MG63 (cell line): ENCODE measurements at regions not wholly inside any gene's neighbourhood (a gene's known extent, or its start where the extent isn't known, plus 50 kb on each side); places are given as distances from the start of the nearest gene placed in this dataset.
A peak's percentile ranks its signal among the peaks of the same experiment; 100 is the strongest.

Source experiments
- DNase-seq: peaks from one replicate; pipeline ENCODE4 v3.0.0-alpha.2; 2020
- H3K27me3 ChIP-seq: fragments of 250-450 bp; sonication (Bioruptor Pico); 2 replicates; pipeline ENCODE4 v1.5.1; 2020; ENCODE audit warnings: mild to moderate bottlenecking, moderate library complexity
- H3K36me3 ChIP-seq: fragments of 250-450 bp; sonication (Bioruptor Pico); 2 replicates; pipeline ENCODE4 v1.5.1; 2020; ENCODE audit warnings: mild to moderate bottlenecking, moderate library complexity
- H3K4me3 ChIP-seq: fragments of 250-450 bp; sonication (Bioruptor Pico); 2 replicates; pipeline ENCODE4 v1.5.1; 2020; ENCODE audit warnings: mild to moderate bottlenecking, moderate library complexity
- H3K9me3 ChIP-seq: fragments of 250-450 bp; sonication (Bioruptor Pico); 2 replicates; pipeline ENCODE4 v1.5.1; 2020; ENCODE audit warnings: mild to moderate bottlenecking, moderate library complexity

GRCh38 chr20:46831633-46832011 lies 63.0 kb upstream of the EYA2 start:
- Histone ChIP-seq H3K36me3 (no peaks in the 10 kb centered on the region), H3K9me3 (peaks cover 9% of the 10 kb centered on the region)

DNA sequence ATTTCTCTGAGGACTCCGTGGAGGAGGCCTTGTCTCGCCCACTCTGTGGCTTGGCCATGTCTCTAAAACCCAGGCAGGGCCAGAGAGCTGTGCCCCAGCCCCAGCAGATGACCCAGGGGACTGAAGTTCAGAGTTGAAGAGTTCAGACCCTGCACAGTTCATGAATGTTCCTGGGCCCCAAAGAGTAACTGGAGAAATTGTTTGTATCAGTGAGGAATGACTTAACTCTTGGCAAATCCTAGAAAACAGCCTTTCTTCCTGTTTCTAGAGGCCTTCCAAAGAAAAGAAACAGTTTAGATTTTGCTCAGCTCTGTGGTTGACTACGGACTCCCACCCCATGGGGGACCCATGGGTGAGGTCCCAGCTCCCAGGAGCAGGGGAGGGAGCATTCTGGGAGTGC lies 62.1 kb upstream of the EYA2 start:
- H3K9me3 ChIP-seq: peaks cover 9% of the 10 kb centered on the region
- peak; percentile 77 for DNase-seq
- no peak overlapping the region for H3K4me3 ChIP-seq
- H3K27me3 ChIP-seq: no peaks in the 10 kb centered on the region
- H3K36me3 ChIP-seq: no peaks in the 10 kb centered on the region

More at GRCh38 chr20:46831633-46832011, 63.0 kb upstream of the EYA2 start:
- no peaks in the 10 kb centered on the region for H3K27me3 ChIP-seq
- peak; percentile 53 for DNase-seq
- no peak overlapping the region for H3K4me3 ChIP-seq

- peaks cover 9% of the 10 kb centered on the region for H3K9me3 ChIP-seq
- no peaks in the 10 kb centered on the region for H3K36me3 ChIP-seq
- H3K4me3 ChIP-seq: no peak overlapping the region
- no peaks in the 10 kb centered on the region for H3K27me3 ChIP-seq
- DNase-seq: no peak
Measured at GRCh38 chr20:46833360-46833759, 61.3 kb upstream of the EYA2 start.

- no peak overlapping the region for H3K4me3 ChIP-seq
- DNase-seq: peak; percentile 36
- H3K27me3 ChIP-seq: no peaks in the 10 kb centered on the region
- H3K36me3 ChIP-seq: no peaks in the 10 kb centered on the region
- H3K9me3 ChIP-seq: peaks cover 9% of the 10 kb centered on the region
Measured at GRCh38 chr20:46835418-46835817, 59.2 kb upstream of the EYA2 start.

GRCh38 chr20:46837083-46837482 lies 57.6 kb upstream of the EYA2 start:
- DNase-seq: no peak
- no peak overlapping the region for H3K4me3 ChIP-seq
- no peaks in the 10 kb centered on the region for H3K27me3 ChIP-seq
- H3K9me3 ChIP-seq: peaks cover 2% of the 10 kb centered on the region
- no peaks in the 10 kb centered on the region for H3K36me3 ChIP-seq

- Histone ChIP-seq H3K9me3 (no peaks in the 10 kb centered on the region), H3K4me3 (no peak overlapping the region), H3K27me3 (no peaks in the 10 kb centered on the region), H3K36me3 (no peaks in the 10 kb centered on the region)
- no peak for DNase-seq
Measured at GRCh38 chr20:46838011-46838410, 56.6 kb upstream of the EYA2 start.

DNA sequence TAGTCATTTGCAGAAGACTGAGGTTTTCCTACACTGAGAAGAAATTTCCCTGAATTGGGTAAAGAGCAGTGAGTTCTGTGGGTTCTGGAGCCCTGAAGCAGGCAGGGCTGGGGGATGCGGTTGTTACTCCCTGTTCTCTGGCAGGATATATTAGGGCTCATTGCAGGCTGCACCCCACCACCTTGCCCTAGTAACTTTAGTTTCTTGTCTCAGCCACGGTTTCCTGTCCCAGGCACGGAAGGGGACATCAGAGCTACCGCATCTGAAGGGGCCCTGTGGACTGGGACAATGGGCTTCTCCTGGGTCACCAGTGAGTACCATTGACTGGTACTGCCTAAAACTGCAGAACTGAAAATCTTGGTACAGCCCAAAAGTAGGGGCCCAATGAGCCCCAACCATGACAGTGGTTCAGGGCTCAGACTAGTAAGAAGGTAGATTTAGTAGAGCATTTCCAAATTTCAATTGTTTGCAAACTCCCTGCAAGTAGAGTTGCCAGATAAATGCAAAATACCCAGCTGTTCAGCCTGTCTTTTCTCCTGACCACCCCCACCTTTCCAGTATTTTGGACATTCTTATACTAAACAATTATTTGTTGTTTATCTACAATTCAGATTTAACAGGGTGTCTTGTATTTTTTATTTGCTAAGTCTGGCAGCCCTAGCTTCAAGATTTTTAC lies 54.5 kb upstream of the EYA2 start:
- H3K27me3 ChIP-seq: no peaks in the 10 kb centered on the region
- DNase-seq: no peak
- H3K9me3 ChIP-seq: no peaks in the 10 kb centered on the region
- no peak overlapping the region for H3K4me3 ChIP-seq
- no peaks in the 10 kb centered on the region for H3K36me3 ChIP-seq
